Muscle of leg (tissue), 3 donors: ENCODE measurements at regions not wholly inside any gene's neighbourhood (a gene's known extent, or its start where the extent isn't known, plus 50 kb on each side); places are given as distances from the start of the nearest gene placed in this dataset.

ENCODE experiments used
- DNase-seq: peaks from one replicate; pipeline ENCODE4 v3.0.0; 2013
- H3K27ac ChIP-seq: one replicate; pipeline ENCODE4 v1.5.1; 2013; ENCODE audit warnings: mild to moderate bottlenecking, low read length, control low read depth
- H3K27me3 ChIP-seq: one replicate; pipeline ENCODE4 v1.6.1; 2013; ENCODE audit warnings: low read length; ENCODE audit not compliant: control insufficient read depth, insufficient read depth
- H3K36me3 ChIP-seq: one replicate; pipeline ENCODE4 v1.6.1; 2013; ENCODE audit warnings: low read length; ENCODE audit not compliant: control insufficient read depth, insufficient read depth
- H3K4me1 ChIP-seq: one replicate; pipeline ENCODE4 v1.6.1; 2013; ENCODE audit warnings: low read length; ENCODE audit not compliant: control insufficient read depth, insufficient read depth
- H3K4me3 ChIP-seq: one replicate; pipeline ENCODE4 v1.5.1; 2013; ENCODE audit warnings: low read length, control low read depth
- H3K9me3 ChIP-seq: replicated peaks from 2 replicates; pipeline ENCODE4 v1.6.1; 2013; ENCODE audit warnings: low read depth, low read length; ENCODE audit not compliant: control insufficient read depth
- WGBS: methylation state at CpG from one replicate; pipeline ENCODE4 v1.1.5; 2013; ENCODE audit warnings: missing lambda C conversion rate; ENCODE audit not compliant: insufficient coverage; 5-methylcytosine and 5-hydroxymethylcytosine counted together

- no peak for DNase-seq
- Histone ChIP-seq H3K4me1 (no peaks in the 10 kb centered on the region), H3K27ac (no peak overlapping the region), H3K4me3 (no peak overlapping the region), H3K36me3 (no peaks in the 10 kb centered on the region), H3K9me3 (no peaks in the 10 kb centered on the region), H3K27me3 (no peaks in the 10 kb centered on the region)
- WGBS, result 100% methylated on average over 1 of the region's 6 CpGs
These were observed 434.1 kb upstream of the CHST9 start for GRCh38 chr18:27619090-27619772.

DNA sequence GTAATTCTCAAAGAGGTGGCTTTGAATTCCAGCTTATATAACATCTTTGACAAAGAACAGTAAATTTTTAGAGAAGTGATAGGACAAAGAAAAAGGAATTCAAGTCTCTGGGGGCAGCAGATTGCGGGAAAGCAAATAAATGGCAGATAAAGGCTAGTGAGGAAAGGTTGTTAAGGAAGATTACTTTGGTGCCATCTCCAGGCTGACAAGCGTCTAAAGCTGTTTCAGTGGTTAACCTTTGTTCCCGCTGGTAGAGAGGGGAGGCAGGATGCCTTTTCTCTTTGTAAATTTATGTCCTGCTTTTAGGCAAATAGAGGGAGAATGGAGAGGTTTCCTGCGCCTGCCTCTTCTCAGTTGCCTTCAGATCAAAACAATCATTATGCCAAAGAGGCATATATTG is 431.2 kb upstream of the CHST9 start:
- Histone ChIP-seq H3K27ac (no peak overlapping the region), H3K36me3 (no peaks in the 10 kb centered on the region), H3K27me3 (no peaks in the 10 kb centered on the region), H3K9me3 (no peaks in the 10 kb centered on the region), H3K4me3 (no peak overlapping the region), H3K4me1 (no peaks in the 10 kb centered on the region)
- no peak for DNase-seq
- 30% methylated on average over 1 of the region's 4 CpGs for WGBS

DNA sequence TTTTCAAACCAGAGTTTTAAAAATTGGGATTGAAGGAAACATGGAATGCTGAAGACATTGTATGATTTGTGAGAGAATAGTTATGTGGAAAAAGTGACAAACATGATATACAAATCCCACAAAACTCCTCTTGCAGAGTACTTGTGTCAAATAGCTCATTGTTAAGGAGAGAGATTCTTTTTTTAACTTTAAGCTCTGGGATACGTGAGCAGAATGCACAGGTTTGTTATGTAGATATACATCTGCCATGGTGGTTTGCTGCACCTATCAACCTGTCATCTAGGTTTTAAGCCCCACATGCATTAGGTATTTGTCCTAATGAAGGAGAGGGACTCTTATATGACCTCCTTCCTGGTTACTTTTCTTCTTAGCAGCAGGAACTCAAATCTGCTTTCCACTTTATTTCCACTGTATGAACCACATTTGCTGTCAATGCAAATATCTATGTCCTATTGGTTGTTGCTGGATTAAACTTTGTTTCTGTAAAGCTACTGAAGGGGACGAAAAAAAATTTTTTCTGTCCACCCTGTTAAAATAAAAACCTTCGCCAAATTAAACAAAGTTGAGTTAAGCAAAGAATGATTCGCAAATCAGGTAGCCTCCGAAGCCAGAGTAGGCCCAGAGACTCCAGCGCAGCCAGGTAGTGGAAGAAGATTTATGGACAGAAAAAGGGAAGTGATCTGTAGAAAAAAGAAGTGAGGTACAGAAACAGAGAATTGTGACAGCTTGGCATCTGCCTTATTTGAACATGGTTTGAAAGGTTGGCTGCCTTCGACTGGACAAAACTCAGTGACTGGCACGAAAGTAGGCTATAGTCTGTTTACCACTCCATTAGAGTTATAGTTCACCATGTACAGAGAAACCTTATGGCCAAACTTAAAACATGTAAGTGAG is 430.1 kb upstream of the CHST9 start:
- H3K27me3 ChIP-seq, result no peaks in the 10 kb centered on the region
- 93% methylated on average over 2 of the region's 8 CpGs for WGBS
- no peaks in the 10 kb centered on the region for H3K4me1 ChIP-seq
- no peaks in the 10 kb centered on the region for H3K36me3 ChIP-seq
- no peak for DNase-seq
- H3K9me3 ChIP-seq, result no peaks in the 10 kb centered on the region
- H3K4me3 ChIP-seq, result no peak overlapping the region
- no peak overlapping the region for H3K27ac ChIP-seq

DNA sequence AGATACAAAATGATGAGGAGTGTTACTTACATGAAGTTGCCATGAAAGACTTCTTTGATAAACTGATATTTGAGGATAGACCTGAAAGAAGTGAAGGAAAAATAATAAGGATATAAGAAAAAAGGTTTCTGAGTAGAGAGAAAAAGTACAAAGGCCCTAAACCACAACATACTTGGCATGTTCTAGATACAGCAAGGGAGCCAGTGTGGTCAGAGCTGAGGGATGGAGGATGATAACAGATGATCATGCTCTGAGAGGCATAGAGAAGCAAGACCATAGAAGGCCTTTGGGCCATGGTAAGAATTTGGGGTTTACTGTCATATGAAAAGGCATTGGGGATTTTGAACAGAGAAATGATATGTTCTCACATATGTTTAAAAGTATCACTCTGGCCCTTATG is 424.1 kb upstream of the CHST9 start:
- no peaks in the 10 kb centered on the region for H3K27me3 ChIP-seq
- DNase-seq, result no peak
- no peak overlapping the region for H3K4me3 ChIP-seq
- H3K27ac ChIP-seq, result no peak overlapping the region
- no peaks in the 10 kb centered on the region for H3K9me3 ChIP-seq
- no peaks in the 10 kb centered on the region for H3K36me3 ChIP-seq
- H3K4me1 ChIP-seq, result no peaks in the 10 kb centered on the region

DNA sequence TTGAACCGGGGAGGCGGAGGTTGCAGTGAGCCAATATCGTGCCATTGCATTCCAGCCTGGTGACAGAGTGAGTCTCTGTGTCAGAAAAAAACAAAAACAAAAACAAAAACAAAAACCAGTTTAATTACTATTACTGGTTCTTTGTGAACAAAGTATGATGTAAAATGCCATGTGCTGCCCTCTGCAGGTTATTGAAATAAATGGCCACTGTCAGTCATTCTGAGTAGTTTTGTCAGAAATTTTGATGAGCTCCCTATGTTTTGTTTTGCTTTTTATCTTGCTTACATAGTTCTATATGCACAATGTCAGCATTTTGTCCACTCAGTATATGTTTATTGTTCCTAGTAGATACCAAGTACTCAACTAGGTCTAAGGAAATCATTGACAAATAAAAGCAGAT is 423.6 kb upstream of the CHST9 start:
- DNase-seq, result no peak
- Histone ChIP-seq H3K27me3 (no peaks in the 10 kb centered on the region), H3K4me1 (no peaks in the 10 kb centered on the region), H3K27ac (no peak overlapping the region), H3K4me3 (no peak overlapping the region), H3K36me3 (no peaks in the 10 kb centered on the region), H3K9me3 (no peaks in the 10 kb centered on the region)
- WGBS, result no CpG with 5 or more reads among the region's 3 CpGs

- WGBS, result 100% methylated on average over 1 of the region's 3 CpGs
- H3K27ac ChIP-seq, result no peak overlapping the region
- no peaks in the 10 kb centered on the region for H3K9me3 ChIP-seq
- H3K36me3 ChIP-seq, result no peaks in the 10 kb centered on the region
- H3K27me3 ChIP-seq, result no peaks in the 10 kb centered on the region
- H3K4me3 ChIP-seq, result no peak overlapping the region
- DNase-seq, result no peak
- no peaks in the 10 kb centered on the region for H3K4me1 ChIP-seq
These were observed 423.1 kb upstream of the CHST9 start for GRCh38 chr18:27608174-27608573.

DNA sequence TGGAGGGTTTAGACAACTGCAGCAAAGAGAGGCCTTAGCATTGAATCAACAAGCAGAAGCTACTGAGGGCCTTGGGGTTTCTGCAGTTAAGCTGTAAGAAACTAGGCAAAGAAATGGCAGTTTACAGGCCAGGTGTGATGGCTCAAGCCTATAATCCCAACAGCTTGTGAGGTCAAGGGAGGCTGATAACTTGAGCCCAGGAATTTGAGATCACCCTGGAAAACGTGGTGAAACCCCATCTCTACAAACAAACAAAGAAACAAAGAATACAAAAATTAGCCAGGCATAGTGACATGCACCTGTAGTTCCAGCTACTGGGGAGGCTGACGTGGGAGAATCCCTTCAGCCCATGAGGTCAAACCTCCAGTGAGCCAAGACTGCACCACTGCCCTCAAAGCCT is 421.6 kb upstream of the CHST9 start:
- H3K9me3 ChIP-seq, result no peaks in the 10 kb centered on the region
- no peaks in the 10 kb centered on the region for H3K36me3 ChIP-seq
- H3K4me1 ChIP-seq, result no peaks in the 10 kb centered on the region
- H3K4me3 ChIP-seq, result no peak overlapping the region
- no peaks in the 10 kb centered on the region for H3K27me3 ChIP-seq
- WGBS, result 80% methylated on average over 1 of the region's 2 CpGs
- H3K27ac ChIP-seq, result no peak overlapping the region
- no peak for DNase-seq

- Histone ChIP-seq H3K4me3 (no peak overlapping the region), H3K9me3 (peaks cover 2% of the 10 kb centered on the region), H3K4me1 (no peaks in the 10 kb centered on the region), H3K27me3 (no peaks in the 10 kb centered on the region), H3K36me3 (no peaks in the 10 kb centered on the region), H3K27ac (no peak overlapping the region)
- WGBS, result no CpG with 5 or more reads among the region's 5 CpGs
- peak; percentile 89 for DNase-seq
These were observed 420.2 kb upstream of the CHST9 start for GRCh38 chr18:27605107-27605834.

- 88% methylated on average over 1 of the region's 4 CpGs for WGBS
- H3K27ac ChIP-seq, result no peak overlapping the region
- H3K9me3 ChIP-seq, result peaks cover 2% of the 10 kb centered on the region
- no peaks in the 10 kb centered on the region for H3K27me3 ChIP-seq
- no peak for DNase-seq
- H3K36me3 ChIP-seq, result no peaks in the 10 kb centered on the region
- H3K4me3 ChIP-seq, result no peak overlapping the region
- no peaks in the 10 kb centered on the region for H3K4me1 ChIP-seq
These were observed 419.5 kb upstream of the CHST9 start for GRCh38 chr18:27604583-27604982.

DNA sequence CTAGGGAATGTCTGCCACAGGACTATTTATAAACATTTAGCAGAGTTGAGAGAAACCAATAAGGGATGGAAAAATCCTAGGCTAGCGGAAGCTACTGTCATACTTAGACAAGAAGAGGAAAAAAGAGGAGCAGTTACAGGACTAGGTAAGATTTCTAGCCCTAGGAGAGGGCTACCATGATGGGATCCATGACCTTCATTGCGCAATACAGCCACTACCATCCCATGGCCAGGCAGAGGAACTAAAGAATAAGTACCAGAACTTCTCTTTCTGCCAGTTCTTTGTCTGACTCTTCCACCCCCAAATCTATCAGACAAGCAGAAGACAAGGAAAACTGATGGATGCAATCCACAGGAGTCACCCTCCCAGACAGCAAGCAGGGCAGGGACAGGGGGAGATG is 417.0 kb upstream of the CHST9 start:
- Histone ChIP-seq H3K4me3 (no peak overlapping the region), H3K27me3 (no peaks in the 10 kb centered on the region), H3K36me3 (no peaks in the 10 kb centered on the region), H3K4me1 (no peaks in the 10 kb centered on the region), H3K27ac (no peak overlapping the region), H3K9me3 (peaks cover 2% of the 10 kb centered on the region)
- 100% methylated on average over 1 of the region's 2 CpGs for WGBS
- no peak for DNase-seq
